T-cell (primary cell): ENCODE measurements at regions not wholly inside any gene's neighbourhood (a gene's known extent, or its start where the extent isn't known, plus 50 kb on each side); places are given as distances from the start of the nearest gene placed in this dataset.

Experiments used
- ATAC-seq, 4 experiments: fragments of 200-7000 bp in 3 of 4; fragments of 150-1000 bp in 1 of 4; cut with Tn5 transposase; replicated peaks in 1 of 4; 1 replicate in 3 of 4; 2 replicates in 1 of 4; pipeline ENCODE4 v1.10.0; 2021; ENCODE audit warnings: moderate library complexity in 3 of 4, mild to moderate bottlenecking in 2 of 4, moderate number of reproducible peaks in 1 of 4
- CTCF ChIA-PET, 2 donors: fragments of 300-600 bp; sonication (Branson Sonifier 250); formaldehyde crosslinking; loops; one replicate each; lab custom pipeline; 2022; ENCODE audit warnings: antibody characterized with exemption in 2 of 2; lab: Charles Lee
- POLR2A ChIA-PET, 2 donors: fragments of 300-600 bp; sonication (Branson Sonifier 250); formaldehyde crosslinking; loops; one replicate each; lab custom pipeline; 2022; ENCODE audit warnings: antibody characterized with exemption in 2 of 2; lab: Charles Lee
- DNase-seq, 35 experiments: peaks; one replicate each; pipeline versions ENCODE4 v3.0.0 to v3.0.0-alpha.2; 2013 to 2023
- H3K27ac ChIP-seq: one replicate; pipeline ENCODE4 v1.5.1; 2013; ENCODE audit warnings: low read length
- H3K27me3 ChIP-seq, 2 experiments: replicated peaks in 1 of 2; 1 replicate in 1 of 2; 2 replicates in 1 of 2; pipeline versions ENCODE4 v1.6.1 to v1.7.0; 2013; ENCODE audit warnings: low read length in 1 of 2, mixed read lengths in 1 of 2; ENCODE audit not compliant: control insufficient read depth in 2 of 2, insufficient read depth in 2 of 2; ENCODE audit errors: extremely low read depth in 1 of 2
- H3K36me3 ChIP-seq, 2 donors: 1 replicate in 1 of 2; 2 replicates in 1 of 2; pipeline versions ENCODE4 v1.6.1 to v1.7.0; 2013; ENCODE audit warnings: low read length in 1 of 2; ENCODE audit not compliant: control insufficient read depth in 2 of 2, insufficient read depth in 1 of 2; ENCODE audit errors: extremely low read depth in 1 of 2
- H3K4me1 ChIP-seq, 2 experiments: 1 replicate in 1 of 2; 2 replicates in 1 of 2; pipeline versions ENCODE4 v1.6.1 to v1.7.0; 2013; ENCODE audit warnings: low read length in 2 of 2, mixed read lengths in 1 of 2; ENCODE audit not compliant: insufficient read depth in 2 of 2, control insufficient read depth in 1 of 2; ENCODE audit errors: extremely low read depth in 1 of 2
- H3K4me3 ChIP-seq, 2 donors: 1 replicate in 1 of 2; 2 replicates in 1 of 2; pipeline versions ENCODE4 v1.5.1 to v1.7.0; 2013; ENCODE audit warnings: mild to moderate bottlenecking in 2 of 2, low read length in 1 of 2, moderate library complexity in 1 of 2; ENCODE audit not compliant: control insufficient read depth in 1 of 2; ENCODE audit errors: extremely low read depth in 1 of 2
- H3K9me3 ChIP-seq: 2 replicates; pipeline ENCODE4 v1.7.0; 2013
- H3K27ac Mint-ChIP-seq, 2 donors: one replicate each; pipeline ENCODE4 v1.8.0; 2020 to 2021; ENCODE audit warnings: mild to moderate bottlenecking in 2 of 2, mixed read lengths in 2 of 2
- H3K27me3 Mint-ChIP-seq, 2 donors: one replicate each; pipeline ENCODE4 v1.8.0; 2021 to 2022; ENCODE audit warnings: mixed read lengths in 2 of 2
- H3K36me3 Mint-ChIP-seq: one replicate; pipeline ENCODE4 v1.8.0; 2021; ENCODE audit warnings: mixed read lengths
- H3K4me1 Mint-ChIP-seq, 3 donors: one replicate each; pipeline ENCODE4 v1.8.0; 2020 to 2022; ENCODE audit warnings: mixed read lengths in 3 of 3, mild to moderate bottlenecking in 1 of 3
- H3K4me3 Mint-ChIP-seq, 3 donors: one replicate each; pipeline ENCODE4 v1.8.0; 2020 to 2022; ENCODE audit warnings: mild to moderate bottlenecking in 3 of 3, mixed read lengths in 3 of 3, moderate library complexity in 3 of 3
- H3K9me3 Mint-ChIP-seq, 3 donors: one replicate each; pipeline ENCODE4 v1.8.0; 2020 to 2022; ENCODE audit warnings: mixed read lengths in 3 of 3
- WGBS: methylation state at CpG from one replicate; pipeline ENCODE4 v1.1.5; 2013; ENCODE audit warnings: missing lambda C conversion rate; ENCODE audit not compliant: insufficient coverage; 5-methylcytosine and 5-hydroxymethylcytosine counted together

DNA sequence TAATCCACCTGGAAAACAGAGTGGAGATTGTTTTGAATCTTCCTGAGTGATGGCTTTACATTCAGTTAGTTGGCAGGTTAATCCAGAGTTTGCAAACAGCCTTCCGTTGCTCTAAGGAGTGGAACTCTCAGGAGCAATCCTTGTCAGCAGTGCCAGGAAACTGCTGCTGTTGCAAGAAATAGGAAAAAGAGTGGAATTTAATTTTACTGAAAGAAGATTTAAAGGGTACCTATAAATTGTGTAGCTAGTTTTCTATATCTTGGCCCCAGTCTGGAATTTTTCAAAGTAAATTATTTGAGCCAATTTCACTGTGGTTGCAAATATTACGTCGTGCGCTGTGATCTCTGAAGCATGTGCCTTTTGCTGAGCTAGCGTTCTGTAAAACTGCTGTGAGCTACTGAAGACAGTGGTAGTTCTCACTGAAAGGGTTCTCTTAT lies 55.5 kb upstream of the SLC5A12 start:
- peaks cover 0 to 4% (median 4%) of the 10 kb centered on the region in 3 donors for H3K9me3 Mint-ChIP-seq
- no peaks in the 10 kb centered on the region for H3K4me1 Mint-ChIP-seq
- H3K9me3 ChIP-seq = no peaks in the 10 kb centered on the region
- ChIA-PET POLR2A (interaction anchor here in 1 of 2 donors (0.5 kb wide), 2 partner anchors 9 to 1203 kb away, joined by 3 to 5 read pairs; no protein-coding TSS in a partner anchor), CTCF (no interaction called here)
- no peaks in the 10 kb centered on the region for H3K36me3 ChIP-seq
- no peak overlapping the region for H3K27ac Mint-ChIP-seq
- no peak overlapping the region for H3K27ac ChIP-seq
- no peaks in the 10 kb centered on the region for H3K4me1 ChIP-seq
- ATAC-seq = no peak
- DNase-seq = no peak
- no peak overlapping the region for H3K4me3 ChIP-seq
- H3K4me3 Mint-ChIP-seq = no peak overlapping the region
- 83% methylated on average over 1 of the region's 5 CpGs for WGBS
- no peaks in the 10 kb centered on the region for H3K36me3 Mint-ChIP-seq
- no peaks in the 10 kb centered on the region for H3K27me3 ChIP-seq
- no peaks in the 10 kb centered on the region for H3K27me3 Mint-ChIP-seq

GRCh38 chr11:26778000-26778757 lies 56.3 kb upstream of the SLC5A12 start:
- WGBS = 29% methylated on average over 1 of the region's 8 CpGs
- H3K36me3 Mint-ChIP-seq = no peaks in the 10 kb centered on the region
- no peaks in the 10 kb centered on the region for H3K4me1 ChIP-seq
- no peak for DNase-seq
- H3K9me3 ChIP-seq = no peaks in the 10 kb centered on the region
- CTCF ChIA-PET = no interaction called here
- H3K9me3 Mint-ChIP-seq = peaks cover 3 to 8% (median 4%) of the 10 kb centered on the region in 3 donors
- H3K4me1 Mint-ChIP-seq = no peaks in the 10 kb centered on the region
- H3K27ac Mint-ChIP-seq = no peak overlapping the region
- no peak overlapping the region for H3K4me3 ChIP-seq
- POLR2A ChIA-PET = interaction anchor here in 1 of 2 donors (0.5 kb wide), 1 partner anchor 1203 kb away, joined by 3 read pairs; no protein-coding TSS in a partner anchor
- H3K27me3 ChIP-seq = no peaks in the 10 kb centered on the region
- H3K27ac ChIP-seq = no peak overlapping the region
- no peaks in the 10 kb centered on the region for H3K36me3 ChIP-seq
- no peak overlapping the region for H3K4me3 Mint-ChIP-seq
- H3K27me3 Mint-ChIP-seq = no peaks in the 10 kb centered on the region
- ATAC-seq = no peak

DNA sequence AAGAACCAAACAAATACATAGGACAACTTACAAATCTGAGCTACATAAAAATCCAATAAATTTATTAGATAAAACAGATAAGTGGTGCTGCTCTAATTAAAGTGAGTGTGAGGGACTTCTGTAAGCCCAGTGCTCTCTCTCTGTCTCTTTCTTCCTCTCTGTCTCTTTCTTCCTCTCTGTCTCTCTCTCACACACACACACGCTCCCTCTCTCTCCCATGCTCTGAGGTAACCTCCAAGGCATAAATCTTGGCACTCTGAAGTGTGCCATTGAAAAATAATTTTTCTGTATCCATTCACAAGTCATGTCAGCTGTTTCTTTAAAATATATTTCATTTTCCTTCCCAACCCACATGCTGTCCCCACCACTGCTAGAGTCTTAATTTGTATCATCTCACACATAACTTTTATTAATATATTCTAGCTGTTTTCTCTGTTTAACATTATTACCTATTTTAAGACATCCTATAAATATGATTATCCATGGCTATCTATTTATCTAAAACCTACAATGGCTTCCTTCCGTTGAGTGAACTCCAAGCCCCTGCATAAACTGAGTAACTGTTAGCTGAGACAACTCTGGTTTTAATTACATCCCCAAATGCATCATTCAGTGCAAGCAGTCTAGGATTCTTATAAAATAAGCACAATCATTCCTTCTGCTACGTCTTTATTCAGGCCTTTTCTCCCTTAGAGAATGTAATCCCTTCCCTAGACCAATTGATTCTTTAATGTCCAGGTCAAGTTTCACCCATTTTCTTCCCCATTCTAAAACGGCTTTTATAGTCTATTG lies 57.4 kb upstream of the SLC5A12 start:
- H3K27ac ChIP-seq = no peak overlapping the region
- Mint-ChIP-seq H3K27ac (no peak overlapping the region), H3K27me3 (no peaks in the 10 kb centered on the region), H3K4me3 (no peak overlapping the region), H3K36me3 (no peaks in the 10 kb centered on the region), H3K9me3 (peaks cover 7 to 17% (median 9%) of the 10 kb centered on the region in 3 donors), H3K4me1 (no peaks in the 10 kb centered on the region)
- H3K36me3 ChIP-seq = no peaks in the 10 kb centered on the region
- ATAC-seq (no peak), DNase-seq (no peak)
- H3K4me1 ChIP-seq = no peaks in the 10 kb centered on the region
- no peaks in the 10 kb centered on the region for H3K27me3 ChIP-seq
- no peaks in the 10 kb centered on the region for H3K9me3 ChIP-seq
- 72% methylated on average over 3 of the region's 4 CpGs for WGBS
- ChIA-PET POLR2A (no interaction called here), CTCF (no interaction called here)
- H3K4me3 ChIP-seq = no peak overlapping the region

- H3K4me1 Mint-ChIP-seq = no peaks in the 10 kb centered on the region
- H3K4me3 ChIP-seq = no peak overlapping the region
- H3K36me3 ChIP-seq = no peaks in the 10 kb centered on the region
- ATAC-seq = no peak
- H3K27ac Mint-ChIP-seq = no peak overlapping the region
- no peaks in the 10 kb centered on the region for H3K36me3 Mint-ChIP-seq
- H3K27me3 ChIP-seq = no peaks in the 10 kb centered on the region
- peaks cover 3 to 21% (median 15%) of the 10 kb centered on the region in 3 donors for H3K9me3 Mint-ChIP-seq
- ChIA-PET CTCF (no interaction called here), POLR2A (no interaction called here)
- WGBS = no CpG with 5 or more reads among the region's 3 CpGs
- no peaks in the 10 kb centered on the region for H3K4me1 ChIP-seq
- H3K4me3 Mint-ChIP-seq = no peak overlapping the region
- no peak for DNase-seq
- no peak overlapping the region for H3K27ac ChIP-seq
- H3K9me3 ChIP-seq = no peaks in the 10 kb centered on the region
- no peaks in the 10 kb centered on the region for H3K27me3 Mint-ChIP-seq
Measured at GRCh38 chr11:26780376-26781085, 58.7 kb upstream of the SLC5A12 start.

GRCh38 chr11:26782220-26782965 lies 60.5 kb upstream of the SLC5A12 start:
- Histone ChIP-seq H3K4me1 (no peaks in the 10 kb centered on the region), H3K27me3 (no peaks in the 10 kb centered on the region), H3K36me3 (no peaks in the 10 kb centered on the region), H3K9me3 (no peaks in the 10 kb centered on the region), H3K27ac (no peak overlapping the region), H3K4me3 (no peak overlapping the region)
- 0% methylated on average over 1 of the region's 4 CpGs for WGBS
- DNase-seq (no peak), ATAC-seq (no peak)
- no peaks in the 10 kb centered on the region for H3K27me3 Mint-ChIP-seq
- CTCF ChIA-PET = no interaction called here
- no peak overlapping the region for H3K27ac Mint-ChIP-seq
- H3K9me3 Mint-ChIP-seq = peaks cover 11 to 28% (median 23%) of the 10 kb centered on the region in 3 donors
- no peaks in the 10 kb centered on the region for H3K4me1 Mint-ChIP-seq
- H3K36me3 Mint-ChIP-seq = no peaks in the 10 kb centered on the region
- POLR2A ChIA-PET = no interaction called here
- H3K4me3 Mint-ChIP-seq = no peak overlapping the region

DNA sequence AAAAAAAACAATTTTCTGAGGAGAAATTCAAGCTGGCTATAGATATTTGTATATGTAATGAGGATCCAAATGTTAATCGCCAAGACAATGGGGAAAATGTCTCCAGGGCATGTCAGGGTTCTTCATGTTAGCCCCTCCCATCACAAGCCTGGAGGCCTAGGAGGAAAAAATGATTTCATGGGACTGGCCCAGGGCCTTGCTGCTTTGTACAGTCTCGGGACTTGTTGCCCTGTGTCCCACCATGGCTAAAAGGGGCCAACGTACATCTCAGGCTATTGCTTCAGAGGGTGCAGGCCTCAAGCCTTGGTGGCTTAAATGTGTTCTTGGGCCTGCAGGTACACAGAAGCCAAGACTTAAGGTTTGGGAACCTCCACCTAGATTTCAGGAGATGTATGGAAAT lies 62.1 kb upstream of the SLC5A12 start:
- DNase-seq (no peak), ATAC-seq (no peak)
- Mint-ChIP-seq H3K4me1 (no peaks in the 10 kb centered on the region), H3K4me3 (no peak overlapping the region), H3K36me3 (no peaks in the 10 kb centered on the region), H3K27me3 (no peaks in the 10 kb centered on the region), H3K9me3 (peaks cover 13 to 28% (median 23%) of the 10 kb centered on the region in 3 donors), H3K27ac (no peak overlapping the region)
- Histone ChIP-seq H3K27ac (no peak overlapping the region), H3K9me3 (no peaks in the 10 kb centered on the region), H3K4me3 (no peak overlapping the region), H3K36me3 (no peaks in the 10 kb centered on the region), H3K4me1 (no peaks in the 10 kb centered on the region), H3K27me3 (no peaks in the 10 kb centered on the region)
- POLR2A ChIA-PET = no interaction called here
- WGBS = 60% methylated on average over 2 of the region's 3 CpGs
- CTCF ChIA-PET = no interaction called here
